GM12878 (cell line): ENCODE measurements at regions not wholly inside any gene's neighbourhood (a gene's known extent, or its start where the extent isn't known, plus 50 kb on each side); places are given as distances from the start of the nearest gene placed in this dataset.

Experiments
- ATAC-seq: fragments of 200-7000 bp; cut with Tn5 transposase; 3 replicates; pipeline ENCODE4 v1.9.1; 2020; ENCODE audit warnings: mild to moderate bottlenecking, moderate library complexity
- BruUV-seq: library from RNA; stranded (reverse); fragments of 400-500 nt; replicated peaks from 2 replicates; lab custom pipeline; 2021; lab: Mats Ljungman, UMichigan
- CTCF ChIA-PET: fragments of 300-600 bp; sonication (Branson Sonifier 250); formaldehyde crosslinking; extraction: SDS; loops from one replicate; lab custom pipeline; 2021; ENCODE audit warnings: inconsistent platforms; lab: Yijun Ruan, JAX
- POLR2A ChIA-PET: fragments of 350-600 bp; formaldehyde crosslinking; extraction: SDS; loops from one replicate; lab custom pipeline; 2021; ENCODE audit warnings: inconsistent platforms; lab: Charles Lee
- RAD21 ChIA-PET: fragments of 300-600 bp; sonication (Branson Sonifier 250); formaldehyde crosslinking; loops from one replicate; lab custom pipeline; 2023; ENCODE audit warnings: antibody characterized with exemption; ENCODE audit not compliant: unreplicated experiment; lab: Charles Lee
- SMC1A ChIA-PET: fragments of 300-600 bp; sonication (Branson Sonifier 250); formaldehyde crosslinking; loops from one replicate; lab custom pipeline; 2023; ENCODE audit not compliant: unreplicated experiment, uncharacterized antibody; lab: Charles Lee
- DNase-seq: peaks from one replicate; pipeline ENCODE4 v3.0.0-alpha.2; 2011; ENCODE audit warnings: low read depth, low spot score
- FAIRE-seq: peaks from 3 replicates; lab custom pipeline; 2011; peaks lifted over from hg19 to GRCh38; lab: Jason Lieb, UNC
- H2AFZ ChIP-seq: 2 replicates; pipeline ENCODE4 v1.6.0; 2011; ENCODE audit warnings: low read depth, low read length, control low read depth; ENCODE audit not compliant: control insufficient read depth
- H3K27ac ChIP-seq: 2 replicates; pipeline ENCODE4 v1.5.1; 2011; ENCODE audit warnings: control low read depth; ENCODE audit not compliant: control insufficient read depth, insufficient read depth
- H3K27me3 ChIP-seq, 2 experiments: replicated peaks in 1 of 2; 2 replicates each; pipeline versions ENCODE4 v1.6.0 to v1.6.1; 2011; ENCODE audit warnings: low read length in 1 of 2; ENCODE audit not compliant: control insufficient read depth in 2 of 2, insufficient read depth in 2 of 2
- H3K36me3 ChIP-seq, 2 experiments: 2 replicates each; pipeline ENCODE4 v1.5.1; 2011; ENCODE audit warnings: low read length in 1 of 2; ENCODE audit not compliant: control insufficient read depth in 2 of 2, insufficient read depth in 2 of 2
- H3K4me1 ChIP-seq: 2 replicates; pipeline ENCODE4 v1.6.1; 2011; ENCODE audit warnings: mild to moderate bottlenecking, low read length, moderate library complexity, mixed read lengths; ENCODE audit not compliant: control insufficient read depth, insufficient read depth
- H3K4me2 ChIP-seq: 2 replicates; pipeline ENCODE4 v1.6.0; 2011; ENCODE audit warnings: control low read depth; ENCODE audit not compliant: control insufficient read depth, insufficient read depth
- H3K4me3 ChIP-seq: fragments of 200-600 bp; sonication (generic); 2 replicates; pipeline ENCODE4 v1.5.1; 2016
- H3K79me2 ChIP-seq: 2 replicates; pipeline ENCODE4 v1.6.0; 2011; ENCODE audit warnings: low read length; ENCODE audit not compliant: control insufficient read depth, insufficient read depth
- H3K9ac ChIP-seq: 2 replicates; pipeline ENCODE4 v1.8.0; 2011; ENCODE audit warnings: low read length, control low read depth, mixed read lengths; ENCODE audit not compliant: control insufficient read depth, insufficient read depth
- H3K9me3 ChIP-seq: replicated peaks from 3 replicates; pipeline ENCODE4 v1.5.1; 2011; ENCODE audit warnings: mild to moderate bottlenecking, low read length; ENCODE audit not compliant: control insufficient read depth, insufficient read depth
- H4K20me1 ChIP-seq: 2 replicates; pipeline ENCODE4 v1.6.0; 2011; ENCODE audit not compliant: control insufficient read depth, insufficient read depth
- BACH1 ChIP-seq: fragments of 450-650 bp; IDR thresholded peaks from 2 replicates; pipeline ENCODE4 v1.6.1; 2017; ENCODE audit warnings: mild to moderate bottlenecking, borderline replicate concordance
- BHLHE40 ChIP-seq, 2 experiments: fragments of 450-650 bp in 1 of 2; IDR thresholded peaks; 2 replicates each; pipeline ENCODE4 v1.6.1; 2011 to 2017; ENCODE audit warnings: low read depth in 2 of 2, borderline replicate concordance in 1 of 2, improper control_type of control experiment in 1 of 2, low read length in 1 of 2, mild to moderate bottlenecking in 1 of 2
- EZH2 ChIP-seq: IDR thresholded peaks from 2 replicates; pipeline ENCODE4 v1.6.1; 2012; ENCODE audit warnings: low read depth, mild to moderate bottlenecking, control low read depth, inconsistent platforms, low read length, borderline replicate concordance; ENCODE audit not compliant: control insufficient read depth
- MTA3 ChIP-seq: IDR thresholded peaks from 2 replicates; pipeline ENCODE4 v1.6.1; 2012; ENCODE audit warnings: low read length, inconsistent platforms, borderline replicate concordance
- MYC ChIP-seq: IDR thresholded peaks from 2 replicates; pipeline ENCODE4 v1.6.1; 2011; ENCODE audit warnings: mild to moderate bottlenecking, low read length, moderate library complexity, inconsistent platforms; ENCODE audit not compliant: insufficient read depth, insufficient replicate concordance, insufficient read length, severe bottlenecking
- PAX8 ChIP-seq: fragments of 450-650 bp; IDR thresholded peaks from 2 replicates; pipeline ENCODE4 v1.6.1; 2017; ENCODE audit warnings: mild to moderate bottlenecking, moderate library complexity
- RBBP5 ChIP-seq: fragments of 200-600 bp; sonication (generic); conservative IDR thresholded peaks from 2 replicates; pipeline ENCODE4 v1.6.1; 2016
- SMARCA5 ChIP-seq: fragments of 450-650 bp; IDR thresholded peaks from 2 replicates; pipeline ENCODE4 v1.6.1; 2017; ENCODE audit warnings: mild to moderate bottlenecking
- SUPT20H ChIP-seq: IDR thresholded peaks from 2 replicates; pipeline ENCODE4 v1.6.1; 2011; ENCODE audit warnings: low read depth, mild to moderate bottlenecking, low read length, moderate library complexity, borderline replicate concordance; ENCODE audit not compliant: control insufficient read depth
- WGBS: methylation state at CpG from one replicate; pipeline ENCODE4 v1.1.6; 2016; ENCODE audit warnings: low lambda C conversion rate; ENCODE audit not compliant: insufficient replicate concordance, insufficient coverage; ENCODE audit errors: missing lambda C conversion rate; 5-methylcytosine and 5-hydroxymethylcytosine counted together
- in situ Hi-C: fragments of 300-500 bp; cut with MboI; formaldehyde crosslinking; loops from 9 replicates; pipeline ENCODE4 v1.14.3; 2018; ENCODE audit warnings: mixed read lengths
- intact Hi-C: fragments of 100-400 bp; cut with micrococcal nuclease; formaldehyde crosslinking; loops from one replicate; pipeline ENCODE4 v1.14.2; 2022; ENCODE audit not compliant: unreplicated experiment

- Histone ChIP-seq H3K36me3 (no peaks in the 10 kb centered on the region), H3K27ac (no peak overlapping the region), H4K20me1 (no peaks in the 10 kb centered on the region), H3K4me2 (no peak overlapping the region), H3K27me3 (no peaks in the 10 kb centered on the region), H3K4me3 (no peak overlapping the region), H3K4me1 (no peaks in the 10 kb centered on the region), H3K79me2 (no peaks in the 10 kb centered on the region), H2AFZ (no peak overlapping the region), H3K9me3 (no peaks in the 10 kb centered on the region), H3K9ac (no peak overlapping the region)
- intact Hi-C loops: no loop called here
- ChIA-PET CTCF (interaction anchor here (1.2 kb wide), 1 partner anchor 191 kb away, joined by 3 read pairs; no protein-coding TSS in a partner anchor), POLR2A (no interaction called here), SMC1A (no interaction called here), RAD21 (no interaction called here)
- 93% methylated on average over 1 of the region's 1 CpG for WGBS
- no peak for FAIRE-seq
- BruUV-seq: no TSS peak
- in situ Hi-C loops: no loop called here
- no peak for DNase-seq
- ATAC-seq: no peak; the same call in 2 of the 3 replicates
- TF ChIP-seq SUPT20H (no peak), MTA3 (no peak), EZH2 (no peak), PAX8 (no peak), SMARCA5 (no peak), MYC (no peak), RBBP5 (no peak), BHLHE40 (IDR thresholded peaks at IDR 0.05; ENCODE audit: borderline replicate concordance in 1 of 2, low read depth in 2 of 2, low read length in 1 of 2) (no peak), BACH1 (no peak)
- TF ChIP-seq, all 136 proteins: peak for 0
Measured at GRCh38 chr5:86756839-86757238, 139.1 kb downstream of the COX7C start.
